ENCODE measurements at regions not wholly inside any gene's neighbourhood (a gene's known extent, or its start where the extent isn't known, plus 50 kb on each side); places are given as distances from the start of the nearest gene placed in this dataset.

GRCh38 chr5:83889971-83890745 is 169.5 kb upstream of the HAPLN1 start:
- Histone ChIP-seq H3K36me3 (no peaks in the 10 kb centered on the region), H3K4me1 (no peaks in the 10 kb centered on the region), H3K27me3 (no peaks in the 10 kb centered on the region), H3K4me3 (no peak overlapping the region), H3K9me3 (no peaks in the 10 kb centered on the region), H3K27ac (no peak overlapping the region)
- ATAC-seq (ENCODE audit: low FRiP score in 2 of 2) (no peak), DNase-seq (no peak)
- WGBS, 2 donors: 80 to 82% methylated on average over 6 of the region's 6 CpGs
- TF ChIP-seq CTCF (IDR thresholded peaks at IDR 0.05) (no peak), POLR2A (IDR thresholded peaks at IDR 0.05) (no peak), POLR2AphosphoS5 (IDR thresholded peaks at IDR 0.05) (no peak), EP300 (IDR thresholded peaks at IDR 0.05) (no peak)

DNA sequence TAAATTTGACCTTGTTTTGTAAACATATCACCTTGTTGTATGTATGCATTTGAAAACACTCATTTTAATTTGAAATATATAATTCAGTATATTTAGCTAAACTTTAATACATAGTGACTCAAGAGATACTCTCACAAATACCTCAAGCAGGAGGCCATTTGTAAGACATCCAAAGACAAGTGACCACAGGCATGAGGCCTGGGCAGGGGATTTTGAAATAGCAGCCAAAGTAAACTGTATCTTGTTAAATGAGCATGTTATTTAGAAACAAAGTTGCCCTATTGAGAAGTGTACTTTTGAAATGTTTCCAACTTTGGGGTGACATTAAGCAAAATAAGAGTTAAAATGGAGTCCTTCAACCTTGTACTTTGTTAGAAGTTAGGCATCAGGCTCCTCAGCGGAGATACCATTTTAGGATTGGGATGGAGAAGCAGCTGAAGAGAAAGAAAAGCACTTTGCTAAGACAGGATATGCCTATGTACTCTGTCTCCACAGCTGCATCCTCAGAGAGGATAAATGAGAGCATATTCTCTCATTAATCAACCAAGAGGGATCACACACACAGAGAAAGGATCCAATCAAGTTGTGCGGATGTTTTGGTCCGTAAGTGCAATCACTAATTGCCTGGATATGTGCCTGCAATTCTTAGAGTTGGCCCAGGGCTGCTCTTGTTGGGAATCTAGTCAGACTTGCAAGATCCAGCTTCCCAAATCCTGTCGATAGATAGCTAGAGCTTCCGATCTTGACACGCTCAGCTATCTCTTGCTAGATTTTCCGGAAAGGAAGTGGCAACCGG is 157.5 kb upstream of the HAPLN1 start:
- Histone ChIP-seq H3K27me3 (no peaks in the 10 kb centered on the region), H3K27ac (no peak overlapping the region), H3K36me3 (no peaks in the 10 kb centered on the region), H3K4me3 (no peak overlapping the region), H3K4me1 (no peaks in the 10 kb centered on the region), H3K9me3 (no peaks in the 10 kb centered on the region)
- DNase-seq (no peak), ATAC-seq (ENCODE audit: low FRiP score in 2 of 2) (no peak)
- WGBS, 2 donors: 55 to 69% methylated on average over 8 of the region's 8 CpGs
- no peak for TF ChIP-seq POLR2A (IDR thresholded peaks at IDR 0.05)
- TF ChIP-seq POLR2AphosphoS5 (IDR thresholded peaks at IDR 0.05): no peak
- no peak for TF ChIP-seq EP300 (IDR thresholded peaks at IDR 0.05)
- TF ChIP-seq CTCF (IDR thresholded peaks at IDR 0.05): no peak

DNA sequence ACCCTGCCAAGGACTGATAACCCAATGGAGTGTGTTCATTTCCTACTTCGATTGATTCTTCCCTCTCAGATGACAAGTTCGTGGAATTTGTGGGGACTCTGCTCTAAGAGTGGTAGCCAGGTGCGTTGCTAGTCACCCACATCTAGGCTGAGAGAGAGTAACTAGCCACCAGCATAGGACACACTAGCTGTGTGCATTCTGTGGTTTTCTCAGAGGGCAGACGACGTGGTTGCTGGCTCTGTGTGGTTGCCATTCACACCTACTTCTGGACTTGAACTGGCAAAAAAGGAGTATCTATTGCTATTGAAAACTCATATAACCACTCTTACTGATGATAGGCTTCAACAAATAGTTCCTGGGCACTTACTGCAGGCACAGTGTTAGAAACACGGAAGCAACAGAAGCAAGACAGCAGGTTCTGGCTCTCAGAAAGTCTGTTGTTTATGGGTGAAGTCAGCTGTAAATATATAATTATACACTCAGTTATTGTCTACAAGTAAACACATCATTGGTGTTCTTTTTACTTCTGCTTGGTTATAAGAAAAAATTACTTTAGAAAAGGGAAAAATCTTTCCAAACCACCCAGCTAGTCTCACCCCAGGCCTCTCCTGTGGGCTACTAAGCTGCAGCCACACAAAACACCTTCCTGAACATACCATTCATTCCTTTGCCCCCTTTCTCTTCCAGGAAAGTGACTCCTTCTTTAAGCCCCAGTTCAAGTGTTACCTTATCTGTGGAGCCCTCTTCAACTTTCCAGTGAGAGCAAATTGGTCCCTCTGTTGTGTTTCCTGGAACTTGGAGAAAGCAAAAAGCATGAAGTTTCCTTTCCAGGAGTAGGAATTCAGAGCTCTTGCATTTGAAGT is 151.1 kb upstream of the HAPLN1 start:
- Histone ChIP-seq H3K9me3 (no peaks in the 10 kb centered on the region), H3K4me3 (no peak overlapping the region), H3K27me3 (no peaks in the 10 kb centered on the region), H3K36me3 (no peaks in the 10 kb centered on the region), H3K4me1 (no peaks in the 10 kb centered on the region), H3K27ac (no peak overlapping the region)
- ATAC-seq (ENCODE audit: low FRiP score in 2 of 2): peak in 1 of 2 donors; percentile 30
- DNase-seq: no peak
- TF ChIP-seq POLR2A (IDR thresholded peaks at IDR 0.05) (no peak), CTCF (IDR thresholded peaks at IDR 0.05) (no peak), POLR2AphosphoS5 (IDR thresholded peaks at IDR 0.05) (no peak), EP300 (IDR thresholded peaks at IDR 0.05) (no peak)
- 63 to 75% methylated on average over 3 to 6 of the region's 6 CpGs for WGBS, 2 donors

GRCh38 chr5:83866181-83866580 is 145.5 kb upstream of the HAPLN1 start:
- DNase-seq (no peak), ATAC-seq (ENCODE audit: low FRiP score in 2 of 2) (no peak)
- H3K9me3 ChIP-seq: no peaks in the 10 kb centered on the region
- H3K4me1 ChIP-seq: no peaks in the 10 kb centered on the region
- TF ChIP-seq EP300 (IDR thresholded peaks at IDR 0.05) (no peak), POLR2AphosphoS5 (IDR thresholded peaks at IDR 0.05) (no peak), CTCF (IDR thresholded peaks at IDR 0.05) (no peak)
- H3K36me3 ChIP-seq: no peaks in the 10 kb centered on the region
- no peak overlapping the region for H3K27ac ChIP-seq
- H3K27me3 ChIP-seq: no peaks in the 10 kb centered on the region
- H3K4me3 ChIP-seq: no peak overlapping the region
